ENCODE measurements at regions not wholly inside any gene's neighbourhood (a gene's known extent, or its start where the extent isn't known, plus 50 kb on each side); places are given as distances from the start of the nearest gene placed in this dataset.

DNA sequence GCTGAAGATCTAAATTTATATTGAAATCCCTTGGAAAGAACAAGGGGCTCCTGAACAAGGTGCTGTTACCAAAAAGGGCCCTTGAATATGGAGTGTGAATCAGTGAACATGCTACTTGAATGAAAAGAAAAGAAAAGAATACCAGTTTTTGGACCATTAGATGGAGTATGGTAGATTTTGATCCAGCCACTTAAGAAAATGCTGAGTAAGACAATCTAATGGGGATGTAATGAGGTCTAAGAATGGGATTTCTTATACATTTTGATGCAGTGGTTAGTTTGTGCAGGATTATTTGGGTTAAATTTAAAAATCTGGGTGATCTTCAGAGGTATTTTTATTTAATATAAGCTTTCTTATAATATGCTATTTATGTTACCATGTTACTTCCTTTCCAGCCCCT lies 2003.0 kb upstream of the LRRTM1 start:
- intact Hi-C loops (cut with micrococcal nuclease; ENCODE audit: unreplicated experiment) (no loop called here), in situ Hi-C loops (cut with HindIII; ENCODE audit: low pct_unique_long_range_greater_than_20kb, low sequenced_read_pairs) (no loop called here)
- TF ChIP-seq TCF7L2 (IDR thresholded peaks at IDR 0.05; ENCODE audit: low read depth, low read length) (no peak), SIN3A (IDR thresholded peaks at IDR 0.05; ENCODE audit: borderline replicate concordance, insufficient read depth, low read depth, low read length) (no peak), POLR2AphosphoS5 (IDR thresholded peaks at IDR 0.05; ENCODE audit: low read depth, low read length) (no peak)
- TF ChIP-seq, protein P1, sequence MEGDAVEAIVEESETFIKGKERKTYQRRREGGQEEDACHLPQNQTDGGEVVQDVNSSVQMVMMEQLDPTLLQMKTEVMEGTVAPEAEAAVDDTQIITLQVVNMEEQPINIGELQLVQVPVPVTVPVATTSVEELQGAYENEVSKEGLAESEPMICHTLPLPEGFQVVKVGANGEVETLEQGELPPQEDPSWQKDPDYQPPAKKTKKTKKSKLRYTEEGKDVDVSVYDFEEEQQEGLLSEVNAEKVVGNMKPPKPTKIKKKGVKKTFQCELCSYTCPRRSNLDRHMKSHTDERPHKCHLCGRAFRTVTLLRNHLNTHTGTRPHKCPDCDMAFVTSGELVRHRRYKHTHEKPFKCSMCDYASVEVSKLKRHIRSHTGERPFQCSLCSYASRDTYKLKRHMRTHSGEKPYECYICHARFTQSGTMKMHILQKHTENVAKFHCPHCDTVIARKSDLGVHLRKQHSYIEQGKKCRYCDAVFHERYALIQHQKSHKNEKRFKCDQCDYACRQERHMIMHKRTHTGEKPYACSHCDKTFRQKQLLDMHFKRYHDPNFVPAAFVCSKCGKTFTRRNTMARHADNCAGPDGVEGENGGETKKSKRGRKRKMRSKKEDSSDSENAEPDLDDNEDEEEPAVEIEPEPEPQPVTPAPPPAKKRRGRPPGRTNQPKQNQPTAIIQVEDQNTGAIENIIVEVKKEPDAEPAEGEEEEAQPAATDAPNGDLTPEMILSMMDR (IDR thresholded peaks at IDR 0.05): no peak
- TF ChIP-seq, protein P2, sequence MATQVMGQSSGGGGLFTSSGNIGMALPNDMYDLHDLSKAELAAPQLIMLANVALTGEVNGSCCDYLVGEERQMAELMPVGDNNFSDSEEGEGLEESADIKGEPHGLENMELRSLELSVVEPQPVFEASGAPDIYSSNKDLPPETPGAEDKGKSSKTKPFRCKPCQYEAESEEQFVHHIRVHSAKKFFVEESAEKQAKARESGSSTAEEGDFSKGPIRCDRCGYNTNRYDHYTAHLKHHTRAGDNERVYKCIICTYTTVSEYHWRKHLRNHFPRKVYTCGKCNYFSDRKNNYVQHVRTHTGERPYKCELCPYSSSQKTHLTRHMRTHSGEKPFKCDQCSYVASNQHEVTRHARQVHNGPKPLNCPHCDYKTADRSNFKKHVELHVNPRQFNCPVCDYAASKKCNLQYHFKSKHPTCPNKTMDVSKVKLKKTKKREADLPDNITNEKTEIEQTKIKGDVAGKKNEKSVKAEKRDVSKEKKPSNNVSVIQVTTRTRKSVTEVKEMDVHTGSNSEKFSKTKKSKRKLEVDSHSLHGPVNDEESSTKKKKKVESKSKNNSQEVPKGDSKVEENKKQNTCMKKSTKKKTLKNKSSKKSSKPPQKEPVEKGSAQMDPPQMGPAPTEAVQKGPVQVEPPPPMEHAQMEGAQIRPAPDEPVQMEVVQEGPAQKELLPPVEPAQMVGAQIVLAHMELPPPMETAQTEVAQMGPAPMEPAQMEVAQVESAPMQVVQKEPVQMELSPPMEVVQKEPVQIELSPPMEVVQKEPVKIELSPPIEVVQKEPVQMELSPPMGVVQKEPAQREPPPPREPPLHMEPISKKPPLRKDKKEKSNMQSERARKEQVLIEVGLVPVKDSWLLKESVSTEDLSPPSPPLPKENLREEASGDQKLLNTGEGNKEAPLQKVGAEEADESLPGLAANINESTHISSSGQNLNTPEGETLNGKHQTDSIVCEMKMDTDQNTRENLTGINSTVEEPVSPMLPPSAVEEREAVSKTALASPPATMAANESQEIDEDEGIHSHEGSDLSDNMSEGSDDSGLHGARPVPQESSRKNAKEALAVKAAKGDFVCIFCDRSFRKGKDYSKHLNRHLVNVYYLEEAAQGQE (IDR thresholded peaks at IDR 0.05; ENCODE audit: insufficient read depth in 1 of 2, low read depth in 2 of 2, low read length in 1 of 2): no peak
- Histone ChIP-seq H3K4me3 (ENCODE audit: low read depth in 2 of 2, low read length in 2 of 2) (no peak overlapping the region), H3K9me3 (ENCODE audit: control insufficient read depth, insufficient read depth, low read depth, low read length) (no peaks in the 10 kb centered on the region), H3K27ac (ENCODE audit: low read length) (no peak overlapping the region), H3K27me3 (ENCODE audit: control insufficient read depth, insufficient read depth, low read length) (no peaks in the 10 kb centered on the region), H3K36me3 (ENCODE audit: control insufficient read depth, insufficient read depth, low read length) (no peaks in the 10 kb centered on the region), H3K4me1 (ENCODE audit: control insufficient read depth, insufficient read depth, low read length) (no peaks in the 10 kb centered on the region)
- ChIA-PET POLR2A (no interaction called here), CTCF (no interaction called here)
- ATAC-seq: no peak
- no peak for DNase-seq (ENCODE audit: low read depth, low spot score)
- BruUV-seq (replicated peaks): no TSS peak

DNA sequence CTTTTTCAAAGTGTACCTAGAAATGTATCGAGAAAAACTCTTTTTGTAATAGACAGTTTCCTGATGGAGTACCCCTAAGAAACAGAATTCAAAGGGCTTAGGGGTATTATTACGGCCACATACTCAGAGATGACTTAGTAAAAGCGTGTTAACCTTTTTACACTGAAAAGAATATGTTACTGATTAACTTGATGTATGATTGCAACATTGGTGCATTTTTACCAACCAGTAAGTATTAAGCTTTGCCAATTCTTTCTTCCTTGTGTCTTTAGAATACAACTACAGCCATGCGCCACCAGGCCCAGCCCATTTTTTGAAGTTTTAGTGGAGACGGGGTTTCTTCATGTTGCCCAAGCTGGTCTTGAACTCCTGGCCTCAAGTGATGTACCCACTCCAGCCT lies 1997.0 kb upstream of the LRRTM1 start:
- intact Hi-C loops (cut with micrococcal nuclease; ENCODE audit: unreplicated experiment): no loop called here
- H3K27ac ChIP-seq (ENCODE audit: low read length): no peak overlapping the region
- ChIA-PET POLR2A (no interaction called here), CTCF (no interaction called here)
- ATAC-seq (no peak), DNase-seq (ENCODE audit: low read depth, low spot score) (no peak)
- H3K36me3 ChIP-seq (ENCODE audit: control insufficient read depth, insufficient read depth, low read length): no peaks in the 10 kb centered on the region
- no peak overlapping the region for H3K4me3 ChIP-seq (ENCODE audit: low read depth in 2 of 2, low read length in 2 of 2)
- in situ Hi-C loops (cut with HindIII; ENCODE audit: low pct_unique_long_range_greater_than_20kb, low sequenced_read_pairs): no loop called here
- no peaks in the 10 kb centered on the region for H3K4me1 ChIP-seq (ENCODE audit: control insufficient read depth, insufficient read depth, low read length)
- TF ChIP-seq, protein P2 (IDR thresholded peaks at IDR 0.05; ENCODE audit: insufficient read depth in 1 of 2, low read depth in 2 of 2, low read length in 1 of 2): no peak
- TF ChIP-seq TCF7L2 (IDR thresholded peaks at IDR 0.05; ENCODE audit: low read depth, low read length) (no peak), SIN3A (IDR thresholded peaks at IDR 0.05; ENCODE audit: borderline replicate concordance, insufficient read depth, low read depth, low read length) (no peak), POLR2AphosphoS5 (IDR thresholded peaks at IDR 0.05; ENCODE audit: low read depth, low read length) (no peak)
- TF ChIP-seq, protein P1 (IDR thresholded peaks at IDR 0.05): no peak
- no peaks in the 10 kb centered on the region for H3K9me3 ChIP-seq (ENCODE audit: control insufficient read depth, insufficient read depth, low read depth, low read length)
- BruUV-seq (replicated peaks): no TSS peak
- no peaks in the 10 kb centered on the region for H3K27me3 ChIP-seq (ENCODE audit: control insufficient read depth, insufficient read depth, low read length)

All from Panc1 (cell line).